ENCODE measurements at regions not wholly inside any gene's neighbourhood (a gene's known extent, or its start where the extent isn't known, plus 50 kb on each side); places are given as distances from the start of the nearest gene placed in this dataset.

GRCh38 chr15:68508485-68509189 lies 70.2 kb upstream of the CORO2B start:
- Histone ChIP-seq H3K9me3 (ENCODE audit: control insufficient read depth, insufficient read depth, low read length) (no peaks in the 10 kb centered on the region), H3K4me3 (ENCODE audit: low read depth, low read length) (no peak overlapping the region), H3K27me3 (ENCODE audit: control insufficient read depth, insufficient read depth, low read length) (peaks cover 5% of the 10 kb centered on the region), H3K27ac (ENCODE audit: low read depth, low read length) (no peak overlapping the region)
- TF ChIP-seq CTCF (IDR thresholded peaks at IDR 0.05; ENCODE audit: low read depth, low read length) = no peak
- POLR2A ChIA-PET = interaction anchor here (0.6 kb wide), 1 partner anchor 8 kb away, joined by 3 read pairs; no protein-coding TSS in a partner anchor
- CTCF ChIA-PET = no interaction called here
- DNase-seq (ENCODE audit: low read depth, low spot score) = no peak

GRCh38 chr15:68510558-68510957 lies 68.2 kb upstream of the CORO2B start:
- Histone ChIP-seq H3K27ac (ENCODE audit: low read depth, low read length) (no peak overlapping the region), H3K27me3 (ENCODE audit: control insufficient read depth, insufficient read depth, low read length) (peaks cover 5% of the 10 kb centered on the region), H3K9me3 (ENCODE audit: control insufficient read depth, insufficient read depth, low read length) (no peaks in the 10 kb centered on the region), H3K4me3 (ENCODE audit: low read depth, low read length) (no peak overlapping the region)
- ChIA-PET POLR2A (interaction anchor here (0.7 kb wide), 1 partner anchor 101 kb away, joined by 4 read pairs; no protein-coding TSS in a partner anchor), CTCF (interaction anchor here (0.7 kb wide), 1 partner anchor 62 kb away, joined by 3 read pairs; no protein-coding TSS in a partner anchor)
- TF ChIP-seq CTCF (IDR thresholded peaks at IDR 0.05; ENCODE audit: low read depth, low read length) = no peak
- DNase-seq (ENCODE audit: low read depth, low spot score) = no peak

GRCh38 chr15:68511073-68511991 lies 67.5 kb upstream of the CORO2B start:
- ChIA-PET POLR2A (interaction anchor here (0.5 to 1.0 kb wide), 3 partner anchors 13 to 26 kb away, joined by 3 read pairs; no protein-coding TSS in a partner anchor), CTCF (interaction anchor here (0.6 kb wide), 1 partner anchor 257 kb away, joined by 4 read pairs; no protein-coding TSS in a partner anchor)
- no peak overlapping the region for H3K4me3 ChIP-seq (ENCODE audit: low read depth, low read length)
- TF ChIP-seq CTCF (IDR thresholded peaks at IDR 0.05; ENCODE audit: low read depth, low read length) = no peak
- peaks cover 5% of the 10 kb centered on the region for H3K27me3 ChIP-seq (ENCODE audit: control insufficient read depth, insufficient read depth, low read length)
- H3K9me3 ChIP-seq (ENCODE audit: control insufficient read depth, insufficient read depth, low read length) = no peaks in the 10 kb centered on the region
- peak overlapping the region; percentile 3 for H3K27ac ChIP-seq (ENCODE audit: low read depth, low read length)
- DNase-seq (ENCODE audit: low read depth, low spot score) = no peak

DNA sequence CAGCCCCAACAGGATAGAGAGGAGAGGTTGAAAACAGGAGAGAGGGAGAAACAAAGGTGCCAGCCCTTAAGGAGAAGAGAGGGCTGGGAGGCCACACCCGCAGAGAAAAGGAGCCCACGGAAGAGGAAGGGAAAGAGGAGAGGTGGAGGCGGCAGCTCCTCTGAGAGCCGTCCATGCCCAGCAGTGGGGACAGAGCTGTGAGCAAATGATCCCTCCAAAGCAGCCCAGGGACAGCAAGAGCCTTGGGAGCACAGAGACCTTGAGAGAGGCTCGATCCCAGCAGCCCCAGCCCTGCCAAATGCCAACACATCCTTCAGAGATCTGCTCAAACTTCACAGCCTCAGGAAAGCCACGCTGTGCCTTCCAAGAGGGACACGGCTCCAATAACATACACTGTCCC lies 66.7 kb upstream of the CORO2B start:
- Histone ChIP-seq H3K27me3 (ENCODE audit: control insufficient read depth, insufficient read depth, low read length) (peaks cover 7% of the 10 kb centered on the region), H3K4me3 (ENCODE audit: low read depth, low read length) (no peak overlapping the region), H3K27ac (ENCODE audit: low read depth, low read length) (no peak overlapping the region), H3K9me3 (ENCODE audit: control insufficient read depth, insufficient read depth, low read length) (no peaks in the 10 kb centered on the region)
- no peak for TF ChIP-seq CTCF (IDR thresholded peaks at IDR 0.05; ENCODE audit: low read depth, low read length)
- no peak for DNase-seq (ENCODE audit: low read depth, low spot score)
- POLR2A ChIA-PET = interaction anchor here (1.0 kb wide), 1 partner anchor 27 kb away, joined by 3 read pairs; no protein-coding TSS in a partner anchor
- CTCF ChIA-PET = interaction anchor here (0.6 kb wide), 1 partner anchor 258 kb away, joined by 4 read pairs; no protein-coding TSS in a partner anchor
